B cell (primary cell): ENCODE measurements at regions not wholly inside any gene's neighbourhood (a gene's known extent, or its start where the extent isn't known, plus 50 kb on each side); places are given as distances from the start of the nearest gene placed in this dataset.
A peak's percentile ranks its signal among the peaks of the same experiment; 100 is the strongest.

Source experiments
- ATAC-seq: fragments of 200-7000 bp; cut with Tn5 transposase; one replicate; pipeline ENCODE4 v1.10.0; 2021; ENCODE audit warnings: low read depth, mild to moderate bottlenecking, moderate number of reproducible peaks, moderate library complexity
- CTCF ChIA-PET: fragments of 350-600 bp; sonication (Branson Sonifier 250); formaldehyde crosslinking; loops from one replicate; lab custom pipeline; 2021; ENCODE audit warnings: antibody characterized with exemption, inconsistent platforms; lab: Charles Lee
- POLR2A ChIA-PET: fragments of 350-600 bp; sonication (Branson Sonifier 250); formaldehyde crosslinking; loops from one replicate; lab custom pipeline; 2021; ENCODE audit warnings: antibody characterized with exemption; lab: Charles Lee
- DNase-seq: peaks from one replicate; pipeline ENCODE4 v3.0.0; 2013
- H2AFZ ChIP-seq: 2 replicates; pipeline ENCODE4 v1.6.1; 2012; ENCODE audit warnings: mild to moderate bottlenecking, low read depth, low read length; ENCODE audit not compliant: insufficient read depth, poor library complexity, severe bottlenecking
- H3K27ac ChIP-seq, 2 donors: 1 replicate in 1 of 2; 2 replicates in 1 of 2; pipeline ENCODE4 v1.5.1; 2012 to 2013; ENCODE audit warnings: low read length in 2 of 2, mild to moderate bottlenecking in 2 of 2, moderate library complexity in 1 of 2
- H3K27me3 ChIP-seq, 4 experiments: fragments of 200-600 bp in 1 of 4; sonication (generic) in 1 of 4; replicated peaks in 1 of 4; 1 replicate in 2 of 4; 2 replicates in 2 of 4; pipeline versions ENCODE4 v1.6.1 to v1.7.0; 2013 to 2016; ENCODE audit warnings: low read length in 3 of 4, mild to moderate bottlenecking in 2 of 4, mixed read lengths in 1 of 4, moderate library complexity in 1 of 4; ENCODE audit not compliant: insufficient read depth in 4 of 4, control insufficient read depth in 3 of 4; ENCODE audit errors: control extremely low read depth in 1 of 4
- H3K36me3 ChIP-seq, 2 experiments: replicated peaks in 1 of 2; 1 replicate in 1 of 2; 2 replicates in 1 of 2; pipeline versions ENCODE4 v1.6.1 to v1.7.1; 2013; ENCODE audit warnings: low read length in 1 of 2; ENCODE audit not compliant: insufficient read depth in 2 of 2, control insufficient read depth in 1 of 2; ENCODE audit errors: control extremely low read depth in 1 of 2, extremely low read depth in 1 of 2
- H3K4me1 ChIP-seq, 2 donors: fragments of 200-600 bp in 1 of 2; sonication (generic) in 1 of 2; 1 replicate in 1 of 2; 2 replicates in 1 of 2; pipeline versions ENCODE4 v1.5.1 to v1.6.1; 2013 to 2017; ENCODE audit warnings: low read length in 2 of 2; ENCODE audit not compliant: control insufficient read depth in 2 of 2, insufficient read depth in 2 of 2
- H3K4me2 ChIP-seq: replicated peaks from 2 replicates; pipeline ENCODE3; 2012; ENCODE audit warnings: mild to moderate bottlenecking, low read depth, low read length; ENCODE audit not compliant: poor library complexity, severe bottlenecking
- H3K4me3 ChIP-seq, 5 experiments: fragments of 200-600 bp in 1 of 5; sonication (generic) in 1 of 5; 1 replicate in 3 of 5; 2 replicates in 2 of 5; pipeline versions ENCODE4 v1.5.1 to v1.7.0; 2011 to 2016; ENCODE audit warnings: low read length in 4 of 5, mild to moderate bottlenecking in 4 of 5, low read depth in 2 of 5, control low read depth in 1 of 5, moderate library complexity in 1 of 5; ENCODE audit not compliant: insufficient read depth in 1 of 5; ENCODE audit errors: control extremely low read depth in 1 of 5, extremely low read depth in 1 of 5
- H3K79me2 ChIP-seq: fragments of 200-600 bp; sonication (generic); one replicate; pipeline ENCODE4 v1.6.0; 2016; ENCODE audit warnings: low read length; ENCODE audit not compliant: control insufficient read depth, insufficient read depth
- H3K9ac ChIP-seq: fragments of 200-600 bp; sonication (generic); 2 replicates; pipeline ENCODE4 v1.6.1; 2017; ENCODE audit warnings: mild to moderate bottlenecking, low read length, moderate library complexity
- H3K9me3 ChIP-seq, 3 donors: one replicate each; pipeline versions ENCODE4 v1.6.1 to v1.7.1; 2013; ENCODE audit warnings: low read length in 2 of 3; ENCODE audit not compliant: control insufficient read depth in 2 of 3, insufficient read depth in 1 of 3; ENCODE audit errors: control extremely low read depth in 1 of 3
- H4K20me1 ChIP-seq: 2 replicates; pipeline ENCODE4 v1.6.0; 2012; ENCODE audit warnings: mild to moderate bottlenecking, low read length; ENCODE audit not compliant: insufficient read depth, control insufficient read depth, poor library complexity, severe bottlenecking
- H3K27ac Mint-ChIP-seq: one replicate; pipeline ENCODE4 v1.8.0; 2021; ENCODE audit warnings: mixed read lengths
- H3K27me3 Mint-ChIP-seq: one replicate; pipeline ENCODE4 v1.8.0; 2021; ENCODE audit warnings: mixed read lengths
- H3K4me1 Mint-ChIP-seq: one replicate; pipeline ENCODE4 v1.8.0; 2021; ENCODE audit warnings: mixed read lengths
- H3K4me3 Mint-ChIP-seq: one replicate; pipeline ENCODE4 v1.8.0; 2021; ENCODE audit warnings: mixed read lengths
- H3K9me3 Mint-ChIP-seq: one replicate; pipeline ENCODE4 v1.8.0; 2022; ENCODE audit warnings: mixed read lengths; ENCODE audit not compliant: insufficient read depth
- CTCF ChIP-seq: fragments of 200-600 bp; IDR thresholded peaks from one replicate; pipeline ENCODE4 v1.8.0; 2022; ENCODE audit warnings: antibody characterized with exemption, mild to moderate bottlenecking
- EZH2 ChIP-seq: IDR thresholded peaks from 2 replicates; pipeline ENCODE4 v1.6.1; 2012; ENCODE audit warnings: borderline replicate concordance, low read depth, mild to moderate bottlenecking, moderate library complexity, low read length; ENCODE audit not compliant: insufficient read depth, poor library complexity, severe bottlenecking
- WGBS: methylation state at CpG from one replicate; pipeline ENCODE4 v1.1.5; 2013; ENCODE audit warnings: missing lambda C conversion rate; ENCODE audit not compliant: insufficient coverage; 5-methylcytosine and 5-hydroxymethylcytosine counted together
- intact Hi-C: fragments of 100-400 bp; cut with micrococcal nuclease; formaldehyde crosslinking; loops from one replicate; pipeline ENCODE4 v1.10.0; 2022

GRCh38 chr4:180099957-180100356 lies 2143.2 kb upstream of the TENM3 start:
- POLR2A ChIA-PET: no interaction called here
- peaks cover 0 to 11% of the 10 kb centered on the region in 2 donors for H3K4me1 ChIP-seq
- peaks cover 10% of the 10 kb centered on the region for H3K9me3 Mint-ChIP-seq
- no peaks in the 10 kb centered on the region for H3K27me3 Mint-ChIP-seq
- no peak overlapping the region for H3K4me2 ChIP-seq
- no peak for ATAC-seq
- no peak overlapping the region for H3K9ac ChIP-seq
- no peaks in the 10 kb centered on the region for H3K27me3 ChIP-seq
- H4K20me1 ChIP-seq: no peaks in the 10 kb centered on the region
- H3K27ac Mint-ChIP-seq: no peak overlapping the region
- DNase-seq: peak; percentile 22
- no peaks in the 10 kb centered on the region for H3K4me1 Mint-ChIP-seq
- intact Hi-C loops: no loop called here
- no peak overlapping the region for H3K27ac ChIP-seq
- peaks cover 0 to 19% (median 0%) of the 10 kb centered on the region in 3 donors for H3K9me3 ChIP-seq
- no peaks in the 10 kb centered on the region for H3K36me3 ChIP-seq
- 10% methylated on average over 5 of the region's 5 CpGs for WGBS
- CTCF ChIA-PET: no interaction called here
- no peak overlapping the region for H3K4me3 Mint-ChIP-seq
- TF ChIP-seq EZH2 (no peak), CTCF (no peak)
- H2AFZ ChIP-seq: no peak overlapping the region
- no peaks in the 10 kb centered on the region for H3K79me2 ChIP-seq
- no peak overlapping the region for H3K4me3 ChIP-seq

- no peak overlapping the region for H3K4me3 Mint-ChIP-seq
- no peaks in the 10 kb centered on the region for H3K79me2 ChIP-seq
- H3K4me1 Mint-ChIP-seq: no peaks in the 10 kb centered on the region
- intact Hi-C loops: no loop called here
- peaks cover 0 to 11% of the 10 kb centered on the region in 2 donors for H3K4me1 ChIP-seq
- peaks cover 0 to 19% (median 0%) of the 10 kb centered on the region in 3 donors for H3K9me3 ChIP-seq
- ATAC-seq: no peak
- CTCF ChIA-PET: no interaction called here
- no peaks in the 10 kb centered on the region for H4K20me1 ChIP-seq
- H3K36me3 ChIP-seq: no peaks in the 10 kb centered on the region
- H3K9me3 Mint-ChIP-seq: peaks cover 10% of the 10 kb centered on the region
- H3K27me3 Mint-ChIP-seq: no peaks in the 10 kb centered on the region
- POLR2A ChIA-PET: no interaction called here
- H3K4me2 ChIP-seq: no peak overlapping the region
- H2AFZ ChIP-seq: no peak overlapping the region
- 87% methylated on average over 12 of the region's 22 CpGs for WGBS
- TF ChIP-seq EZH2: no peak
- no peak for TF ChIP-seq CTCF
- DNase-seq: no peak
- H3K27me3 ChIP-seq: no peaks in the 10 kb centered on the region
- no peak overlapping the region for H3K27ac ChIP-seq
- H3K4me3 ChIP-seq: no peak overlapping the region
- H3K9ac ChIP-seq: no peak overlapping the region
- no peak overlapping the region for H3K27ac Mint-ChIP-seq
Measured at GRCh38 chr4:180100433-180101344, 2142.5 kb upstream of the TENM3 start.
